Mesenchymal stem cell (in vitro differentiated cells and primary cell): ENCODE measurements at regions not wholly inside any gene's neighbourhood (a gene's known extent, or its start where the extent isn't known, plus 50 kb on each side); places are given as distances from the start of the nearest gene placed in this dataset.
A peak's percentile ranks its signal among the peaks of the same experiment; 100 is the strongest.

Experiments
- DNase-seq: peaks from one replicate; pipeline ENCODE4 v3.0.0-alpha.2; 2013
- H2AFZ ChIP-seq: one replicate; pipeline ENCODE4 v1.6.1; 2013; ENCODE audit warnings: low read depth, mild to moderate bottlenecking, control low read depth, inconsistent platforms, low read length, moderate library complexity
- H2AK5ac ChIP-seq: 2 replicates; pipeline ENCODE4 v1.6.1; 2013; ENCODE audit warnings: low read length, moderate library complexity, mild to moderate bottlenecking, inconsistent platforms; ENCODE audit not compliant: severe bottlenecking
- H2BK120ac ChIP-seq: one replicate; pipeline ENCODE4 v1.6.1; 2013; ENCODE audit warnings: low read depth, mild to moderate bottlenecking, inconsistent platforms, low read length, moderate library complexity
- H2BK12ac ChIP-seq, 2 experiments: one replicate each; pipeline ENCODE4 v1.6.1; 2013; ENCODE audit warnings: inconsistent platforms in 2 of 2, low read length in 2 of 2, mild to moderate bottlenecking in 2 of 2, moderate library complexity in 2 of 2, control low read depth in 1 of 2
- H2BK15ac ChIP-seq: one replicate; pipeline ENCODE4 v1.6.1; 2013; ENCODE audit warnings: mild to moderate bottlenecking, low read depth, inconsistent platforms; ENCODE audit not compliant: poor library complexity, severe bottlenecking
- H2BK5ac ChIP-seq: 2 replicates; pipeline ENCODE4 v1.6.1; 2013; ENCODE audit warnings: low read depth, mild to moderate bottlenecking, low read length, control low read depth, inconsistent platforms; ENCODE audit not compliant: poor library complexity, severe bottlenecking
- H3K14ac ChIP-seq, 2 experiments: one replicate each; pipeline ENCODE4 v1.6.1; 2013; ENCODE audit warnings: inconsistent platforms in 2 of 2, low read length in 2 of 2, control low read depth in 1 of 2, mild to moderate bottlenecking in 1 of 2, moderate library complexity in 1 of 2
- H3K18ac ChIP-seq, 2 experiments: one replicate each; pipeline ENCODE4 v1.6.1; 2013; ENCODE audit warnings: inconsistent platforms in 2 of 2, low read length in 2 of 2, control low read depth in 1 of 2, low read depth in 1 of 2, mild to moderate bottlenecking in 1 of 2
- H3K23ac ChIP-seq, 2 experiments: one replicate each; pipeline ENCODE4 v1.6.1; 2013; ENCODE audit warnings: inconsistent platforms in 2 of 2, low read length in 2 of 2, mild to moderate bottlenecking in 2 of 2, moderate library complexity in 2 of 2, control low read depth in 1 of 2
- H3K27ac ChIP-seq: 2 replicates; pipeline ENCODE4 v1.5.1; 2013; ENCODE audit warnings: mild to moderate bottlenecking, moderate library complexity, low read length, control low read depth, inconsistent platforms; ENCODE audit not compliant: poor library complexity, severe bottlenecking
- H3K27me3 ChIP-seq, 2 experiments: 2 replicates each; pipeline versions ENCODE4 v1.6.1 to v1.7.0; 2013; ENCODE audit warnings: low read length in 2 of 2, mild to moderate bottlenecking in 2 of 2, moderate library complexity in 2 of 2, control low read depth in 1 of 2, inconsistent platforms in 1 of 2; ENCODE audit not compliant: control insufficient read depth in 1 of 2, insufficient read depth in 1 of 2
- H3K36me3 ChIP-seq, 2 experiments: 2 replicates each; pipeline versions ENCODE4 v1.6.1 to v1.7.0; 2013; ENCODE audit warnings: low read length in 2 of 2, control low read depth in 1 of 2, inconsistent platforms in 1 of 2, low read depth in 1 of 2, mild to moderate bottlenecking in 1 of 2; ENCODE audit not compliant: insufficient read depth in 2 of 2, control insufficient read depth in 1 of 2
- H3K4ac ChIP-seq, 2 experiments: one replicate each; pipeline ENCODE4 v1.6.1; 2013; ENCODE audit warnings: inconsistent platforms in 2 of 2, low read length in 2 of 2, mild to moderate bottlenecking in 2 of 2, moderate library complexity in 2 of 2, control low read depth in 1 of 2, low read depth in 1 of 2
- H3K4me1 ChIP-seq: 2 replicates; pipeline ENCODE4 v1.6.1; 2013; ENCODE audit warnings: low read depth, low read length, control low read depth; ENCODE audit not compliant: control insufficient read depth, insufficient read depth
- H3K4me2 ChIP-seq: 2 replicates; pipeline ENCODE4 v1.6.1; 2013; ENCODE audit warnings: low read length, mild to moderate bottlenecking, inconsistent platforms; ENCODE audit not compliant: poor library complexity, severe bottlenecking
- H3K4me3 ChIP-seq, 2 experiments: 2 replicates each; pipeline versions ENCODE4 v1.5.1 to v1.7.0; 2013; ENCODE audit warnings: low read length in 2 of 2, mild to moderate bottlenecking in 2 of 2, control low read depth in 1 of 2, low read depth in 1 of 2; ENCODE audit not compliant: insufficient read depth in 1 of 2
- H3K79me1 ChIP-seq: replicated peaks from 2 replicates; pipeline ENCODE4 v1.6.1; 2013; ENCODE audit warnings: mild to moderate bottlenecking, control low read depth, low read length, inconsistent platforms; ENCODE audit not compliant: poor library complexity, severe bottlenecking
- H3K9ac ChIP-seq: 2 replicates; pipeline ENCODE4 v1.7.0; 2013; ENCODE audit warnings: mild to moderate bottlenecking, low read length, moderate library complexity
- H3K9me3 ChIP-seq: 2 replicates; pipeline ENCODE4 v1.7.0; 2013; ENCODE audit warnings: mild to moderate bottlenecking, low read length; ENCODE audit not compliant: control insufficient read depth
- H4K8ac ChIP-seq: one replicate; pipeline ENCODE4 v1.6.1; 2013; ENCODE audit warnings: inconsistent platforms, mild to moderate bottlenecking, low read length, moderate library complexity
- H4K91ac ChIP-seq: one replicate; pipeline ENCODE4 v1.6.1; 2013; ENCODE audit warnings: mild to moderate bottlenecking, low read length, inconsistent platforms
- WGBS: methylation state at CpG from one replicate; pipeline ENCODE4 v1.1.7; 2013; ENCODE audit warnings: mixed read lengths; 5-methylcytosine and 5-hydroxymethylcytosine counted together

GRCh38 chr2:12131975-12132374 is 385.5 kb downstream of the LPIN1 start:
- Histone ChIP-seq H3K18ac (peak overlapping the region; percentile 74 to 79), H2AK5ac (no peak overlapping the region), H3K27me3 (peaks cover 0 to 4% of the 10 kb centered on the region in 2 experiments), H2BK12ac (peak overlapping the region in 1 of 2 experiments; percentile 70), H3K4ac (no peak overlapping the region), H3K4me2 (no peak overlapping the region), H3K23ac (no peak overlapping the region), H3K9me3 (peaks cover under 1% of the 10 kb centered on the region), H3K14ac (no peak overlapping the region), H2AFZ (no peak overlapping the region), H3K27ac (no peak overlapping the region), H3K4me3 (no peak overlapping the region), H3K36me3 (no peaks in the 10 kb centered on the region), H2BK15ac (no peak overlapping the region), H3K9ac (no peak overlapping the region), H4K91ac (peak overlapping the region; percentile 84), H3K79me1 (no peaks in the 10 kb centered on the region), H4K8ac (no peak overlapping the region), H3K4me1 (no peaks in the 10 kb centered on the region), H2BK120ac (no peak overlapping the region), H2BK5ac (no peak overlapping the region)
- DNase-seq, result peak; percentile 55
- 56% methylated on average over 3 of the region's 3 CpGs for WGBS

GRCh38 chr2:12141618-12142258 is 395.3 kb downstream of the LPIN1 start:
- no peaks in the 10 kb centered on the region for H3K9me3 ChIP-seq
- no peak overlapping the region for H3K27ac ChIP-seq
- H2AK5ac ChIP-seq, result no peak overlapping the region
- H3K4me2 ChIP-seq, result no peak overlapping the region
- WGBS, result no CpG with 5 or more reads among the region's 1 CpG
- no peak overlapping the region for H3K9ac ChIP-seq
- H3K4me3 ChIP-seq, result no peak overlapping the region
- no peak overlapping the region for H3K23ac ChIP-seq
- H3K36me3 ChIP-seq, result no peaks in the 10 kb centered on the region
- no peak overlapping the region for H2BK5ac ChIP-seq
- no peak overlapping the region for H3K14ac ChIP-seq
- no peak overlapping the region for H3K4ac ChIP-seq
- no peak overlapping the region for H4K91ac ChIP-seq
- no peak overlapping the region for H2BK15ac ChIP-seq
- no peaks in the 10 kb centered on the region for H3K79me1 ChIP-seq
- H4K8ac ChIP-seq, result no peak overlapping the region
- DNase-seq, result no peak
- no peak overlapping the region for H3K18ac ChIP-seq
- H3K27me3 ChIP-seq, result peaks cover 2 to 3% of the 10 kb centered on the region in 2 experiments
- no peak overlapping the region for H2BK120ac ChIP-seq
- H2AFZ ChIP-seq, result no peak overlapping the region
- no peaks in the 10 kb centered on the region for H3K4me1 ChIP-seq
- no peak overlapping the region for H2BK12ac ChIP-seq

GRCh38 chr2:12151716-12152115 is 405.3 kb downstream of the LPIN1 start:
- no peak overlapping the region for H3K14ac ChIP-seq
- H3K79me1 ChIP-seq, result no peaks in the 10 kb centered on the region
- H3K4me1 ChIP-seq, result peaks cover 2% of the 10 kb centered on the region
- H2AFZ ChIP-seq, result no peak overlapping the region
- H2BK15ac ChIP-seq, result no peak overlapping the region
- no peak overlapping the region for H3K4me3 ChIP-seq
- H2AK5ac ChIP-seq, result no peak overlapping the region
- no peaks in the 10 kb centered on the region for H3K27me3 ChIP-seq
- no peak overlapping the region for H2BK5ac ChIP-seq
- H2BK120ac ChIP-seq, result no peak overlapping the region
- no peak overlapping the region for H3K27ac ChIP-seq
- H2BK12ac ChIP-seq, result peak overlapping the region in 1 of 2 experiments; percentile 79
- no peak overlapping the region for H3K23ac ChIP-seq
- H3K36me3 ChIP-seq, result no peaks in the 10 kb centered on the region
- H3K9ac ChIP-seq, result no peak overlapping the region
- no peak overlapping the region for H4K8ac ChIP-seq
- H3K4ac ChIP-seq, result peak overlapping the region in 1 of 2 experiments; percentile 15
- 51% methylated on average over 3 of the region's 6 CpGs for WGBS
- H4K91ac ChIP-seq, result no peak overlapping the region
- H3K4me2 ChIP-seq, result no peak overlapping the region
- H3K18ac ChIP-seq, result no peak overlapping the region
- no peaks in the 10 kb centered on the region for H3K9me3 ChIP-seq
- peak; percentile 8 for DNase-seq

GRCh38 chr2:12152888-12153287 is 406.5 kb downstream of the LPIN1 start:
- H3K36me3 ChIP-seq, result no peaks in the 10 kb centered on the region
- no peak overlapping the region for H3K27ac ChIP-seq
- H3K23ac ChIP-seq, result no peak overlapping the region
- no peak overlapping the region for H3K4me2 ChIP-seq
- no peaks in the 10 kb centered on the region for H3K27me3 ChIP-seq
- DNase-seq, result no peak
- H3K4me1 ChIP-seq, result peaks cover 2% of the 10 kb centered on the region
- H4K91ac ChIP-seq, result no peak overlapping the region
- no peak overlapping the region for H3K14ac ChIP-seq
- H2AK5ac ChIP-seq, result no peak overlapping the region
- H4K8ac ChIP-seq, result no peak overlapping the region
- H3K9ac ChIP-seq, result no peak overlapping the region
- no peak overlapping the region for H3K18ac ChIP-seq
- no peak overlapping the region for H2AFZ ChIP-seq
- H2BK5ac ChIP-seq, result no peak overlapping the region
- 87% methylated on average over 3 of the region's 3 CpGs for WGBS
- H2BK15ac ChIP-seq, result no peak overlapping the region
- no peaks in the 10 kb centered on the region for H3K9me3 ChIP-seq
- H3K4me3 ChIP-seq, result no peak overlapping the region
- peak overlapping the region in 1 of 2 experiments; percentile 41 for H3K4ac ChIP-seq
- no peaks in the 10 kb centered on the region for H3K79me1 ChIP-seq
- H2BK120ac ChIP-seq, result no peak overlapping the region
- H2BK12ac ChIP-seq, result no peak overlapping the region
